ENCODE measurements at regions not wholly inside any gene's neighbourhood (a gene's known extent, or its start where the extent isn't known, plus 50 kb on each side); places are given as distances from the start of the nearest gene placed in this dataset.

GRCh38 chr3:7957024-7957423 lies 544.6 kb upstream of the LMCD1 start:
- TF ChIP-seq CTCF (IDR thresholded peaks at IDR 0.05; ENCODE audit: poor library complexity) (no peak), EZH2 (IDR thresholded peaks at IDR 0.05; ENCODE audit: borderline replicate concordance) (no peak), EZH2phosphoT487 (IDR thresholded peaks at IDR 0.05; ENCODE audit: low read depth, severe bottlenecking, unreplicated experiment) (no peak)
